ENCODE measurements at regions not wholly inside any gene's neighbourhood (a gene's known extent, or its start where the extent isn't known, plus 50 kb on each side); places are given as distances from the start of the nearest gene placed in this dataset.

DNA sequence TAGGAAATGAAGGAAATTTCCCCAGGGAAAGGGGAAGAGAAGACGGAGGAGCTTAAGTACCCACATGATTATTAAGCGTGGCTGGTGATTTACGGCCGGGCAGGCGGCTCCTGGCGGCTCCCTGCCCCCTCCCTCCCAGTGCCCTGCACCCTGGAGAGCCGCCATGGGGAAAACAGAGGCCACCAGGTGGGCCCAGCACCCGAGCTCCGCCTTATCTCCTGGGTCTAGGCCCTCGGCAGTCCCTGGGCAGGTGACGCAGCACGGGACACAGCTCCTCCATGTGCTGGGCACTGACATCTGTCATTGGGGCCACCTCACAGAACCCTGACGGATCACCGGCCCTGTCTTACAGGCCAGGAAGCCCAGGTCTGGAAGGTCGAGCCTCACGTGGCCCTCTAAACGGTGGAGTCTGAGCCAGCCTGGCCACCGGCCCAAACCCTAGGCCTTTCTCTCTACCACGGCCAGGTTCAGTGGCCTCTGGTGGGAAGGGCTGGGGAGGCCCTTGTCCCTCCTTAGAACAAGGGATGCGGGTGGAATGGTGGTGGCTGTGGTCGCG is 60.2 kb upstream of the PPARA start:
- TF ChIP-seq, protein P1, sequence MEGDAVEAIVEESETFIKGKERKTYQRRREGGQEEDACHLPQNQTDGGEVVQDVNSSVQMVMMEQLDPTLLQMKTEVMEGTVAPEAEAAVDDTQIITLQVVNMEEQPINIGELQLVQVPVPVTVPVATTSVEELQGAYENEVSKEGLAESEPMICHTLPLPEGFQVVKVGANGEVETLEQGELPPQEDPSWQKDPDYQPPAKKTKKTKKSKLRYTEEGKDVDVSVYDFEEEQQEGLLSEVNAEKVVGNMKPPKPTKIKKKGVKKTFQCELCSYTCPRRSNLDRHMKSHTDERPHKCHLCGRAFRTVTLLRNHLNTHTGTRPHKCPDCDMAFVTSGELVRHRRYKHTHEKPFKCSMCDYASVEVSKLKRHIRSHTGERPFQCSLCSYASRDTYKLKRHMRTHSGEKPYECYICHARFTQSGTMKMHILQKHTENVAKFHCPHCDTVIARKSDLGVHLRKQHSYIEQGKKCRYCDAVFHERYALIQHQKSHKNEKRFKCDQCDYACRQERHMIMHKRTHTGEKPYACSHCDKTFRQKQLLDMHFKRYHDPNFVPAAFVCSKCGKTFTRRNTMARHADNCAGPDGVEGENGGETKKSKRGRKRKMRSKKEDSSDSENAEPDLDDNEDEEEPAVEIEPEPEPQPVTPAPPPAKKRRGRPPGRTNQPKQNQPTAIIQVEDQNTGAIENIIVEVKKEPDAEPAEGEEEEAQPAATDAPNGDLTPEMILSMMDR (conservative IDR thresholded peaks at IDR 0.05; ENCODE audit: low read length): no peak
- no peak for TF ChIP-seq EZH2phosphoT487 (IDR thresholded peaks at IDR 0.05; ENCODE audit: borderline replicate concordance, low read depth, low read length)

All from OCI-LY7 (cell line).